HG02798 (cell line): ENCODE measurements at regions not wholly inside any gene's neighbourhood (a gene's known extent, or its start where the extent isn't known, plus 50 kb on each side); places are given as distances from the start of the nearest gene placed in this dataset.
A peak's percentile ranks its signal among the peaks of the same experiment; 100 is the strongest.
"Not testable (repeated sequence)": the region's sequence is repeated elsewhere in the genome, so short reads cannot be mapped to it uniquely, and the experiment has no call there.

Experiments
- ATAC-seq: cut with Tn5 transposase; IDR thresholded peaks from one replicate; pipeline ENCODE4 v1.9.1; 2021; ENCODE audit warnings: mild to moderate bottlenecking; ENCODE audit not compliant: unreplicated experiment, poor library complexity

DNA sequence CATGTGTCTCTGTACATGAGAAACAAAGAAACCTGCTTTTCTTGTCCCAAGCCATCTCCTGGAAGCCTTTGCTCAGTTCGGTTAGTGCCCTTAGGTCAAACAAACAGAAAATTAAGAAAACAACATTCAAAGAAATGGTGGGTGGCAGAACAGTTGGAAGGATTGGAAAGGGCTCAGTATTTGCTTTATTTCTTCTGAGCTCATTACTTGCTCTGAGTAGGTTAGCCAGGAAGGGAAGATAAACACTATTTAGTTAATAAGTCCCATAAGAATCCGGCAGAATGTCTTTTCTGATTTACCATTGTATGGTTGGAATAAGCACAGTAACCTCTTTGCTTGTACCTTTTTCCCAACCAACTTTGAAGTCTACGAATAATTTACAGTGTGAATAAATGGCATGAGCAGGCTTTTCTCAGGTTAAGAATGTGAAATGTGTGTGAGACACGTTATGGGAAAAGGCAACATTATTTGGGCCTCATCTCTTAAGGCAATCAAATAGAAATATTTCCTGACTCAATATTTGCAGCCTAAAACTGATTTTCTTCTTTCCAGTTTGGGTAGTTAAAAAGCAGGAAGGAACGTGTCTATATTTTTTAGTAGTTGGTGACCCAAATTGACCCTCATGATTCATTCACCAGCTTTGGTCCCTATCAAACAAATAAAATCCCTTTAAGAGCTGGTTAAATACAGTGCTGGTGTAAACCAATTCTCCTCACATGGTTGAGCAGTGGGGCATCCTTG, 158.5 kb downstream of the DKK1 start:
- ATAC-seq, result no peak

DNA sequence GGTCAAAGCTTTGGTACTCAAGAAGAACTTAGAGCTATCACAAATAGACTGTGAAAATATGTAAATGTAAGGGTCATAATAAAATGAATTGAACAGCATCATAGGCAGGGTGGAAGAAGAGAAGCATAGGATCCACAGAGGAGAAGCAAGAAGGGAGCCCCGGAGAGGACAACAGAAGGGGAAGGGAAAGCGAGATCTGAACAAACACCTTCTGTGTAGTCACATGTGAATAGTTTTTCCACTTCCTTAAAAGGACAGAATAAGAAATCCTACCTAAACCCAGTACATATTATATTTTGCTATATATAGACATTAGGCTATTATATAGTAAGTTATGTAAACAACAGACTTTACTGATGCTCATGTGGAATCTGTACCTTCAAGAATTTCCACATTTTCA, 160.2 kb downstream of the DKK1 start:
- ATAC-seq, result peak; percentile 37

DNA sequence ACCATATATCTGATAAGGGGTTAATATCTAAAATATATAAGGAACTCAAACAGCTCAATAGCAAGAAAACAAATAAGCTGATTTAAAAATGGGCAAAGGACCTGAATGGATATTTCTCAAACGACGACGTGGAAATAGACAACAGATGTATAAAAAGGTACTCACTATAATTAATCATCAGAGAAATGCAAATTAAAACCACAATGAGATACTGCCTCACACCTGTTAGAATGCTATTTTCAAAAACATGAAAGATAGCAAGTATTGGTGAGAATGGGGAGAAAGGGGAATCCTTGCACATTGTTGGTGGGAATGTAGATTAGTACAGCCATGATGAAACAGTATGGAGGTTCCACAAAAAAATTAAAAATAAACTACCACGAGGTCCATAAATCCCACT, 163.2 kb downstream of the DKK1 start:
- ATAC-seq, result peak; percentile 70

DNA sequence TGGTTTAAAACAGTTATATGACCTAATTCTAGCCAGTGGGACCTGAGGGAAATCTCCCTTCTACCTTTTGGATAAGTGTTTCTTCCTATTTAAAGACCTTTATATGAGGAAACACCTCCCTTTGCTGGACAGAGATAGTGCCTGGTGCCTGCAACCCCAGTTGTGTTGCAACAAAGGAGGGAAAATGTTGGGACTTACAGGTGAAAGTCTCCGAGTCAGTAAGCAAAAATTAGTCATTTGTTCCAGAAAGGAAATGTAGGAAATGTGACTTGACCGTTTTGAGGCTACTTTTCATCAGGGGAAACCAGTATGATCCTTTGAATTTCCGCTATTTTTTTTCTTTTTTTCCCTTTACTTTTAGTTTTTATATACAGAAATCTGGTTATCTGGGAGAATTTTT, 165.5 kb downstream of the DKK1 start:
- ATAC-seq, result no peak

DNA sequence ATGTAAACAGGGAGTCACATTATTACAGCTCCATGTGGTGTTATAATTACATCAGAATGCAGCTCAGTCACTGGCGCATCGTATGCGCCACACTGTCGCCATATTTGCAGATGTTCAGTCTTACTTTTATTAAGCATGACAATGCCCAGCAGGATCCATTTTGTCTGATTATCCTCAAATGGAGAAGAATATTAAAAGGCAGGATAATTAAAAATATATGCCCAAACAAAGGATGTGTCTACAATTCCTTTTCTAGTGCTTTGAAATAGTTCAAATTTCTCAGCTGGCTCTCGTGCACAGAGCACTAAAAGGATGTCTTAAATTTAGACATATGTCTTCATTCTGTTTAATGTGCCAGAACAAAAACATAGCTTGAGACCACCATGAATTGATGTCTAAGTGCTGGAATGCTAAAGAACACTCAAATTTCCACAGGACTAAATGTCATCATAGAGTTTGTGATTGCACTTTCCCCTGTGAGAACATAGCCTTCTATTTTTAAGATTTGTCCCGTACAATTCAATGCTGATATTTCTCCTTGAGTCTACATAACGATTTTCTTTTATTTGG, 168.0 kb downstream of the DKK1 start:
- no peak for ATAC-seq

DNA sequence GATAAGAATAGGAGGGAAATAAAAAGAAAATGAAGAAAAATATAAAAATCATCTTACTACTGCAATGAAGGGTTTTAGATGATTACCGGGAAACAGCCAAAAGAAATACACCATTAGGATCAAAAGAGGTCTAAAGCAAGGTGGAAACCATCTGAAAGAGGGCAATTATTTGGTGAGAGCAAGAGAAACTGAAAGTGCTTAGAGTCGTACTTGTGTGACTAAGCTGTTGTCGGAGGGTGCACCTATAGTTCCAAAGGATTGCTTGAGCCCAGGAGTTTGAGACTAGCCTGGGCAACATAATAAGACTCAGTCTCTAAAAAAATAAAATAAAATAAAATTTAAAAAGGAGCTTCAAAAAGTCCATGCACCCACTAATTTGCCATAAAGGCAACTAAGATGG, 169.5 kb downstream of the DKK1 start:
- ATAC-seq, result peak; percentile 84

DNA sequence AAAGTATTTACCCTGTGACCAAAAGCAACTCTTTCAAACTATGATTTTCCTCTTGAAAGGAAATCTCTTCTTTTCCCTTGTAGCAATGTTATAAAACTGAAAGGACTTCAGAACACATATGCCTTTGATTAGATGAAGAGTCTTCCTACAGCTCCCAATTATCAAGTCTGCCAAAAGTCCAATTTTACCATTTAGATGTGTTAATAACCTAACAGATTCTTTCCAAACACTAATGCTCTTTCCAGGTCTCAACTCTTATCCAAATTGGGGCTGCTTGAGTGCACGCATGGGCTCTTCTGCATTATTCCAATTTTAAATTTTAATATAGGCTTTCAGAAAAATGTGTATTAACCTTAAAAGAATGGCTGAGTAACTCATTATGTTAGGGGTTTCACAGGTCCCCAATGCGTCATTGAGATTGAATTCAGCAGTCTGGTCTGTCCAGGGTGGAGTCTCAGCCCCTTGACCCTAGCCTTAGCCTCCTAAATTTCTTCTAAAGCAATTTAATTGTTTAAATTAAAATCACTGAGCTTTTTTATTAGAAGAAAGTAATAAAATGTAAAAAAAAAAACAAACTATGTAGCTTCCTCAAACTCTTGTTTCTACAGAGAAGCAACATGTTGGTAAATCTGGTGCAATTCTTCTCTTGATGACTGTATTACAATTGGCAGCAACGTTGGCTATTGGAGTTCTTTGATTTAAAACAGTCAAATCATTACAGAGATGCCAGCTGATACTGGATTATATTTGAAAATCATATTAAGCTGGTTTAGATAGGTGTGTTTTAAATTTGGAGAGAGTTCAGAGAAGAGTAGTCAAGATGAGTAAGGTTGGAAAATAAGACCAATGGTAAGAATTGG, 170.4 kb downstream of the DKK1 start:
- no peak for ATAC-seq

DNA sequence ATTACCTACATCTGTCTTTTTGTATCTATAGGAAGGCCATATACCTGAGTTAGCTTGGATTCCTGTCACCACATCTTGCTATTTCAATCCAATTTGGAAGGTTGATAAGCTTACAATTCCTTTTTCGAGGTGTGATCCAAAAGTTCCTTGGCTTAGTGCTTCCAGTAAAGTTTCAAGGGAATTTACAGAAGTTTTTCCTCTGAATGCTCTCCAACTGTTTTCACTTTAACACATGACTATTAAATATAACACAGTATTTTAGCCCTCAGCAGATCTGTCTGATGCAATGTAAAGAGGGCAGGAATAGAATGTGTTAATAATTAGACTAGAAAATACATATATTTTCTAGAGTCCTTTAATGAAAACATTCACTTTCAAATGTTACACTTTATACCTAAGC, 171.4 kb downstream of the DKK1 start:
- ATAC-seq, result no peak

DNA sequence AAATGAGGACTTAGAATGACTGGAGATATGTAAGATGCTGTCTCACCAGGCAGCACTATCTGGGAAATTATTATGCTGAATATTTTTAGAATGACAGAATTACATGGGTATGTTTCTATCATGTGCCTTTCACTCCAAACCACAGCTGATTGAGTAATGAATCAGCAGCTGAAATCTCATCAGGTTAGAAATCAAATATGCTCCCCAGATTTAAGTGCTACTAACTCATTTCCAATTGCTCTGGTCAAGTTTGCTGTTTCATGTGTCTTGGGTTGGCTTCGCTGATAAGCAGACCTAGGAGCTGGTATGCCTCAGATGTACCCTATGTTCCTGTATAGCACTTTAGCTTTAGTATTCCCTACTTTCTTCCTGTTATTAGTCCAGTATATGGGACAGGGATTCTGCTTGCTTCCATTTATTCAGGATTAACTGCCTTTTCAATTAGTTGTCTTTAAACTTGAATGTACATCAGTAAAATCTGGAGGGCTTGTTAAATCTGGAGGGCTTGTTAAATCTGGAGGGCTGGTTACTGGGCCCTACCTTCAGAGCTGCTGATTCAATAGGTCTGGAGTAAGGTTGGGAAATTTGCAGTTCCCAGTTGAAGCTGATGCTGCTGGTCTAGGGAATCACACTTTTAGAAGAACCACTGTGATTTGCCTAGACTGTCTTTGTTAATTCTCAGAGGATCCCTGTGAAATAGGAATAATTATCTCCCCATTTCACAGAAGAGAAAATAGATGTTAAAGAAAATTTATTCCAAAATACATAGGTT, 172.9 kb downstream of the DKK1 start:
- ATAC-seq, result no peak

DNA sequence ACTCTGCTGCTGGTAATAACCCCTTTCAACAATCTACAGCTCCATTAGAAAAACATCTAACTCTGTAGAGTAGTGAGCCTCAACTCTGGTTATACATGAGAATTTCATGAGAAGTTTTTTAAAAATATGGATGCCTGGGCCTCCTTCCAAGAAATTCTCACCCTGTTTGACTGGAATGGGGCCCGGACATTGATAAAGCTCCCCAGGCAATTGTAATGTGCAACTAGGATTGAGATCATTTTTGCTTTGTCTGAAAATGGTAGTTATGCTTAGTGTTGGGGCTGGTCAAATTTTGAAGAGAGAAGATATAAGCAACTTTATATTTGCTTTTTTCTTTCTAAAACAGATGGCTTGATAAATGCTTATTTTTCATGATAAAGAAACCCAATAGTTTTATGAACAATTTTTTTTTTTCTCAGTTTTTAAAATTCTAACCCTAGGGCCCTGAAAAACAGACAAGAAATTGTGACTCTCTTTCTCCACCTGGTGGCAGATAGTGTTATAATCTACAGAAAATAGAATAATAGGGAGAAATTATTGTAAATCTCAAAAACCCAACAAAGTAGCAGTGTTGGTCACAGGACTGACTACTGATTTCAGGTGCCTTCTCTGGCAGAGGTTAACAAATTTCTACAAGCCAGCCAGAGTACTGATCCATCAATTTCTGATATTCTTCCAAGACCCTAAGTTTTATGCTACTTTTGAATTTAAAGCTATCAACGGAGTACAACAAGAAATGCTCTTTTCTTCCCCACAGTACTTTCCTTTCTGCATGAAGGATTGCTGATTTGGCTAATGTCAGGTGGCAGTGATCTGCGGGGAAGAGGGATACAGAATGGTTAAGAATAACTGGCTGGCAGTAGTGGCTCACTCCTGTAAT, 174.8 kb downstream of the DKK1 start:
- ATAC-seq, result peak; percentile 42

DNA sequence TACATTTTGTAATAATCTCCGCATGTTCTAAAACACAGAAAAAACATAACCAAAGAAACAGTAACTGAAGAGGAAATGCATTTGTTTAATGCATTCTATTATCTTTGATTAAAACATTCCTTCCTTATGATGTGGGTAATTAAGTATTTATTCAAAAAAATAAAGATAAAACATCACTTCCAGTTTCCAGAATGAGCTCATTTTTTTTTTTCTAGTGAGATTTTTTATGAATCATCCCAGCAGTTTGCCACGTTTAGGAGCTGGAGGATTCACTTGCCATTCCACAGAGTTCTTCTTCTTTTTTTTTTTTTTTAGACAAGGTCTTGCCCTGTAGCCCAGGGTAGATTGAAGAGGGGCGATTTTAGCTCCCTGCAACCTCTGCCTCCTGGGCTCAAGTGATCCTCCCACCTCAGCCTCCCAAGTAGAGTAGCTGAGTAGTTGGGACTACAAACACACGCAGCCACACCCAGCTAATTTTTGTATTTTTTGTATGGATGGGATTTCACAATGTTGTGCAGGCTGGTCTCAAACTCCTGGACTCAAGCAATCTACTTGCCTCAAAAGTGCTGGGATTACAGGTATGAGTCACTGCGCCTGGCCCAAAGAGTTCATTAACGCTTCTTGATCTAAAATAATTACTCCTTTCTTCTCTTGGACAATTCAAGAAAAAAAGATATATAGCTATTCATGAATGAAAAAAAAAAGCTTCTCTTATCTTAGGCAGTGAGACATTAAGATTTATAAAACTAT, 177.3 kb downstream of the DKK1 start:
- no peak for ATAC-seq

DNA sequence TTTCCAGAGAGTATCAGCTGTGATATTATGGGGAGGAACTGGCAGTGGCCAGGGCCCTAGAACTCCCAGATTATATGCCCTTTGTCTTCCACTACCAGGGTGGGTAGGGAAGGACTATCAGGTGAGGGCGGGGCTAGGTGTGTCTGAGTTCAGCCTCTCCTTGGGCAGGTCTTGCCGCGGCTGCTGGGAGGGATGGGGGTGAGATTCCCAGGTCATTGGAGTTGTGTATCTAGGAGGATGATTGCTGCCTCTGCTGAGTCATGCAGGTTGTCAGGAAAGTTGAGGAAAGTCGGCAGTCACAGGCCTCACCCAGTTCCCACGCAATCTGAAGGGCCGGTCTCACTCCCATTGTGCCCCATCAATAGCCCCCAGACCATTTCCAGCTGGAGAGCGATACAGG, 185.2 kb downstream of the DKK1 start:
- ATAC-seq, result no peak

DNA sequence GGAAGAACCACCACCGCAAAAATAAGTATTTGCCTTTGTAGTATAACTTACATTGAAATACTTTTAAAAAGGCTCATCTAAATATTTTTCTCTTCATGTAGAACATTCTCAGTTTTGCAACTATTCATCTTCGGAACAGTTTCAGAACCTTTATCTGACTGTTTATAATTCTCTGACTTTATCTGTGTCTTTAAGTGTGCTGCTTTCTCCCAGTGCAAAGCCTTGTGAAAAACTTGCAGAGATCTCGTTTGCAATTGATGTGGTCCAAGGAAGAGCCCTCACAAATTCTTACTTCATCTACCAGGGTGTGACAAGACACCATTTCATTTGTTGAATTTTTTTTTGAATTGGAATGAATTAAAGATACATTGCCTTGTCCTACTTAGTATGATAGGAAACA, 186.4 kb downstream of the DKK1 start:
- ATAC-seq, result no peak

DNA sequence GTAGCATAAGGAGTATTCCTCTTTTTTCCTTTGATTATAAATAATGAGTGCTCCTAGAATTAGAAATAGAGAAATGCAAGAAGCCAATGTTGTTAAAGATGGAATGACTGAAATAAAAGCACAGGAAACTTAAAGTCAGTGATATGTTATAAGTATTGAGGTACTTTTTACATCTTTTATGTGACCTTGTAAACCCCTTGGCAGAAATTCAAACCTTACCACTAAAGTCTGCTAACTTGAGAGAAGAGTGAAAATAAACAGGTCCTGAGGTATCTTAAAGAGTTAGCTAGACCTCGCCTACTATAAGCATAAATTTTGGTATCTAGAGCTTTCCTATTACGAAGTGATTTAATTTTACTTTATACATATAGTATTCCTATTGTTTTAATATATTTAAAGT, 188.2 kb downstream of the DKK1 start:
- ATAC-seq, result no peak

DNA sequence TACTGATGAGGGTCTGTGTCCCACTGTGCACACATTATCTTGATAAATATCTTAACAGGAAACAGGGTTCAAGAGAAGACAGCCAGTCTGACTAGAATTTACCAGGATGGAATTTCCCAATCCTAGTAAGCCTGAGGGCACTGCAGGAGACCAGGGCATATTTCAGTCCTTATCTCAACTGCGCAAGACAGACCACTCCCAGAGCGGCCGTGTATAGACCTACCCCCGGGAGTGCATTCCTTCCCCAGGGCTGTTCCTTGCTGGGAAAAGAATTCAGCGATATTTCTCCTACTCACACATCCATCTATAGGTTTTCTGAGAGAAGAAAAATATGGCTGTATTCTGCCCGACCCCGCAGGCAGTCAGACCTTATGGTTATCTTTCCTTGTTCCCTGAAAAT, 191.3 kb downstream of the DKK1 start:
- not testable (repeated sequence) for ATAC-seq

DNA sequence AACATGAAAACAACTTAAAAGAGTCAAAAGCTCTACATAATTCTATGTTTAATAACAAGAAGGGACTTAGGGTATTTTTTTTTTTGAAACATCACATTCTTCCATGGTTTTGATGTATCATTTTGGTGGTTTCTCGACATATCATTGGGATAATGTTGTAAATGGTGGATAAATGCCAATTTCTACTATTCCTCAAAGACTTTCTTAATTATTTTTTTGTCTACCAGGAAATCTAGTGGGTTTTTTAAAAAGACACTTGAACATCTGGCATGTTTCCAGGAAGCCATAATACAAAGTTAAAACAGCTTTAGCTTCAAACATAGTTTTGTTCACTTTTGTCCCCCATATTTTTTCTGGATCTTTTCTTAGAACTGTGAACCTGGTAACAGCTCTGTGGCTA, 200.4 kb downstream of the DKK1 start:
- ATAC-seq, result no peak

DNA sequence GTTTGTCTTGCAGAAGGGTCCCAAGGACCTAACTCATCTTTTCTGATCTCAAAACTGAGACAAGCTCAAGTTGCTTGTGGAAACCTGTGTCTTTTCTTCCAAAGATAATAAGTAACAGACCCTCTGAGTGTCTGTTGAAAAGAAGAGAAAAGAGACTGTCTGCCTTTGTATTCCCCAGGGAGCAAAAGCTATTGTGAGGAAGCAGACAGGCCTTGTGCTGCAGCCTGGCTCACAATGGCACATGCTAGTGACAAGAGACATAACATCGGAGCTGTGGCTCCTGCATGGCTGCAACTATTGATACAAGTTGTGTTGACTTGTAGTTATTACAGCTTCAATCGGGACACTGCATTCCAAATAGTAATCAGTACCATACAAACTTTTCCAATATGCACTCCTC, 202.9 kb downstream of the DKK1 start:
- no peak for ATAC-seq

DNA sequence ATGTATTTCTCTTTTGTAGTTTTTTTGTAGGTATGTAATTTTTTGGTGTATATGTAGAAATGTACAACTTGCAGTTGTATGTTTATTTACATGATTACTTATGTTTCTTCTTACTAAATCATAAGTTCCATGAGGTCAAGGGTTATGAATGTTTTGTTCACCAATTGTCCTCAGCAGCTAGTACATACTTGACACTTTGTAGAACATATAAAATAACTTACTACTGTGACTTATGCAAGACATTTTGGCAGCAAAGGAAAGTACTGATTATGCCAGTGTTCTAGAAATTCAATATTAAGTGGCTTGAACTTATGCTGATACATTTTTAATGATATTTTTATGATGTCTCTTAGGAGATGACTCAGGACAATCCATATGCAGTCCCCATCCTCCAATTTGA, 209.6 kb downstream of the DKK1 start:
- ATAC-seq, result no peak

DNA sequence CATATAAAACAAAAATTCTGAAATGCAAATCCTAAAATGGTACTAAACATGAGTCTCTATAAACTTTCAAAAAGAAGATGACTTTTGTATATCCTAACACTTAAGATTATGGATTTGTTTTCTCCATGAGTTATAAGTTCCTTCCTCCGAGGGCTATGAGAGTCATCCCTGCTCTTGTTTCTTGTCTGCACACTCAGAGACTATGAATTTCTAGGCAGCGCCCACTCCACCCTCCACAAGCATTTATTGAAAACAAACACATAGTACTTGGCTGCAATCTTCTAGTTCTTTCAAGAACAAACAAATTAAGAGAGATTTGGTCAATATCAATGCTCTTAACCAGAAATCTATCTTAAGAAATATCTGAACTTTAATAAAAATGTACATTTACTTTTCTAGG, 211.7 kb downstream of the DKK1 start:
- no peak for ATAC-seq
